Astrocyte of the cerebellum (primary cell): ENCODE measurements at regions not wholly inside any gene's neighbourhood (a gene's known extent, or its start where the extent isn't known, plus 50 kb on each side); places are given as distances from the start of the nearest gene placed in this dataset.

Source experiments
- DNase-seq: peaks from one replicate; pipeline ENCODE4 v3.0.0-alpha.2; 2011; ENCODE audit warnings: low read depth
- H3K4me3 ChIP-seq: 2 replicates; pipeline ENCODE4 v1.5.1; 2011; ENCODE audit warnings: mild to moderate bottlenecking, low read depth, low read length, moderate library complexity
- in situ Hi-C: cut with HindIII; loops from 2 replicates; pipeline ENCODE4 v1.10.0; 2017; ENCODE audit warnings: low sequenced_read_pairs
- TF ChIP-seq, protein P1 (sequence below): IDR thresholded peaks from 2 replicates; pipeline ENCODE4 v1.5.1; 2012; ENCODE audit warnings: low read length, low read depth, moderate library complexity, mild to moderate bottlenecking; ENCODE audit errors: missing control alignments

DNA sequence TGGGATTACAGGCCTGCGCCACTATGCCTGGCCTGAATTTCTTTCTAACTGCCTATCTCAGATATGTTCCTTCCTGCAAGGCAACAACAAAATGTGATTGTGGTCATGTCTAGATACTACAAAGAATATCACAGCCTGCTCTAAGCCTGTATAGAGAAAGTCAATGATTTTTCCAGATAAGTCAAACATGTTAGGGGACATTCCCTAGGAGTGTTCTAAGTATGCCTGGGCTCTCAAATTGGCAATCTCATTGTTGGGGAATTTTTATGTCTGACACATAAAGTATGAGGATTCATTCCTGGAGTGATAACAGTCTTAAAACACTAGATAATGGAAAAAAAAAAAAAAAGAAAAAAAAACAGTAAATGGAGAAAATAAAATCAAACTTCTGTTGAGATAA, 406.1 kb downstream of the GATA3 start:
- TF ChIP-seq, protein P1, sequence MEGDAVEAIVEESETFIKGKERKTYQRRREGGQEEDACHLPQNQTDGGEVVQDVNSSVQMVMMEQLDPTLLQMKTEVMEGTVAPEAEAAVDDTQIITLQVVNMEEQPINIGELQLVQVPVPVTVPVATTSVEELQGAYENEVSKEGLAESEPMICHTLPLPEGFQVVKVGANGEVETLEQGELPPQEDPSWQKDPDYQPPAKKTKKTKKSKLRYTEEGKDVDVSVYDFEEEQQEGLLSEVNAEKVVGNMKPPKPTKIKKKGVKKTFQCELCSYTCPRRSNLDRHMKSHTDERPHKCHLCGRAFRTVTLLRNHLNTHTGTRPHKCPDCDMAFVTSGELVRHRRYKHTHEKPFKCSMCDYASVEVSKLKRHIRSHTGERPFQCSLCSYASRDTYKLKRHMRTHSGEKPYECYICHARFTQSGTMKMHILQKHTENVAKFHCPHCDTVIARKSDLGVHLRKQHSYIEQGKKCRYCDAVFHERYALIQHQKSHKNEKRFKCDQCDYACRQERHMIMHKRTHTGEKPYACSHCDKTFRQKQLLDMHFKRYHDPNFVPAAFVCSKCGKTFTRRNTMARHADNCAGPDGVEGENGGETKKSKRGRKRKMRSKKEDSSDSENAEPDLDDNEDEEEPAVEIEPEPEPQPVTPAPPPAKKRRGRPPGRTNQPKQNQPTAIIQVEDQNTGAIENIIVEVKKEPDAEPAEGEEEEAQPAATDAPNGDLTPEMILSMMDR: no peak
- H3K4me3 ChIP-seq: no peak overlapping the region
- in situ Hi-C loops: no loop called here
- no peak for DNase-seq

DNA sequence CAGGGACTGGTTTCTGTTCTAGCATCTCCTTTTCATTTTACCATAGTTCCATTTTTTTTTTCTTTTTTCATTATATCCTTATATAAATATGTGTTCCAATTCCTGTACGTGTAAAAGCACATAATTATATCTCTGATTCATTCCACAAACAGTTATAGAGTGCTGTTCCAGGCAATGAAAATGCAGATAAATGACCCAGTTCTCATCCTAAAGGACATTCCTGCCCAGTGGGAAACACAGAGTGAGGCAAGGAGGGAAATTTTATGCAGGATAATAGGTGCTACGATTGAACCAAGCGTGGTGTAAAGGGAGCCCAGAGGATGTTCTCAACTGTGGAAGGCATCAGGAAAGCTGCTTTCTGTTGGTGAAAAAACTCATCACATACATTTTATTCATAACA, 408.1 kb downstream of the GATA3 start:
- no peak overlapping the region for H3K4me3 ChIP-seq
- TF ChIP-seq, protein P1: no peak
- no peak for DNase-seq
- in situ Hi-C loops: no loop called here

DNA sequence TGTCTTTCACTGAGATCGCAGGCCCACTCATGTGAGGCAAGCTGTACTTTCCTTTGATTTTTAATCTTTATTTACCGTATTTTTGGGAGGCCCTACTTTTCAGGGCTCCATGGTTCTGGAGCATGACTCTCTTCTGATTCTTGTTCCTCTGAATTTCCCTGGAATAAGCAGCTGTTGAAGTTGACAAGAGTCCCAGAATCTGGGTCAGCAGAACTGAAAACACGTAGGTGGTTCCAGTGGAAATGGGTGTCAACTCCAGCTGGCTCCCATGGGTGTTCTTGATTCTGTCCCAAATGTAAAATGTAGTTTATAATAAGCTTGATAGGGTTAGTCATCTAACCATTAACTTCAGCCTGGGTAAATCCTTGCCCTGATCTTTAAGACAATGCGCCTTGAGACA, 409.4 kb downstream of the GATA3 start:
- no peak for DNase-seq
- TF ChIP-seq, protein P1: no peak
- no peak overlapping the region for H3K4me3 ChIP-seq
- in situ Hi-C loops: no loop called here

DNA sequence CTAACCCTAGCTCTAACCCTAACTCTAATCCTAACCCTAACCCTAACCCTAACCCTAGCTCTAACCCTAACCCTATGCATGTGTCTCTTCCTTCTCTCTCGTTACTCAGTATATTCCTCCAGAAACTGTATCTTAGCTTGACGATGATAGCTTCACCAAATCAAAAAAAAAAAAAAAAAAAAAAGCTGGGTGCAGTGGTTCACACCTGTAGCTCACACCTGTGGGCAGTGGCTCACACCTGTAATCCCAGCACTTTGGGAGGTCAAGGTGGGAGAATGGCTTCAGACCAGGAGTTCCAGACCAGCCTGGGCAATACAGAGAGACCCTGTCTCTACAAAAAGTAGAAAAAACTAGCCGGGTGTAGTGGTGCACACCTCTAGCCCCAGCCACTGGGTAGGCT, 414.0 kb downstream of the GATA3 start:
- TF ChIP-seq, protein P1: no peak
- in situ Hi-C loops: no loop called here
- H3K4me3 ChIP-seq: no peak overlapping the region
- no peak for DNase-seq

DNA sequence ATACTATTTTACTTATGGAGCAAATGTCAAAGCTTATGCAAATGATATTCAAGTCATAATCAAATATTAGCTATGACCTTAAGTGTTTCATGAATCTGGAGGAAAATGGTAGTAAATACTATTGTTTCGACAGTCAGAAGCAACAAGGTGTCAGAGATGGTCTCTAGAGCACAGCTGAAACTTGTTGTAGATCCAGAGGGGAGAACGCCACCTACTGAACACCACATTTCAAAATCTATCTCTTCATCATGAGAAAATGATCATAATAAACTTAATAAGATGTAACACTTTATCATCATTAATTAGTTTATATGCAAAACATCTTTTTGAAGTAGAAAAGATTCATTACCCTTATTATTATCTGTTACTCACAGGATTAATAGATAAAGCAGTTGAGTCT, 418.7 kb downstream of the GATA3 start:
- DNase-seq: no peak
- TF ChIP-seq, protein P1: no peak
- no peak overlapping the region for H3K4me3 ChIP-seq
- in situ Hi-C loops: no loop called here

DNA sequence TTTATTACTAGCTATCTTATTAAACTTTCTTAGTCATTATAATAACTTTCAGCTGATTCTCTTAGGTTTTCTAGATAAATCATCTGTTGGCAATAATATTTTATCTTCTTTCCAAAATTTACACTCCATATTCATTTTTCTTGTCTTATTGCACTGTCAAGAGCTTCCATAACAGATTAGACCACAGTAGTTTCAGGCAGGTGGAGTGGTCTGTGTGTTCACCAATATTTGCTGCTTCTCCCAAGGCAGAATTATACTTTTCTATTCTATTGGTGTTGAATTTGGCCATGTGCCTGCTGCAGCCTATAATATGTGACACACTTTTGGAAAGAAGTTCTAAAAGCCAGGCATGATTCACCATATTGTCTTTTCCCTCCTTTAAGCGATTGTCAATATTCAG, 422.8 kb downstream of the GATA3 start:
- TF ChIP-seq, protein P1: no peak
- DNase-seq: no peak
- in situ Hi-C loops: no loop called here
- no peak overlapping the region for H3K4me3 ChIP-seq
